H1 (cell line): ENCODE measurements at regions not wholly inside any gene's neighbourhood (a gene's known extent, or its start where the extent isn't known, plus 50 kb on each side); places are given as distances from the start of the nearest gene placed in this dataset.

Experiments used
- CTCF ChIA-PET: fragments of 300-600 bp; sonication (Branson Sonifier 250); formaldehyde crosslinking; loops from one replicate; lab custom pipeline; 2021; ENCODE audit not compliant: partially characterized antibody; lab: Charles Lee
- POLR2A ChIA-PET: fragments of 300-600 bp; sonication (Branson Sonifier 250); formaldehyde crosslinking; loops from one replicate; lab custom pipeline; 2021; ENCODE audit warnings: inconsistent platforms; ENCODE audit not compliant: partially characterized antibody; lab: Charles Lee
- DNase-seq, 2 experiments: peaks; one replicate each; pipeline versions ENCODE4 v3.0.0 to v3.0.0-alpha.2; 2010 to 2022; ENCODE audit warnings: low spot score in 2 of 2, low read depth in 1 of 2, mixed read lengths in 1 of 2
- FAIRE-seq: peaks from 2 replicates; lab custom pipeline; 2011; peaks lifted over from hg19 to GRCh38; lab: Jason Lieb, UNC
- H2AFZ ChIP-seq: 2 replicates; pipeline ENCODE4 v1.8.1; 2012; ENCODE audit warnings: low read length, inconsistent platforms
- H2AK5ac ChIP-seq: 2 replicates; pipeline ENCODE4 v1.6.1; 2013; ENCODE audit warnings: low read depth, low read length
- H2BK120ac ChIP-seq: replicated peaks from 2 replicates; pipeline ENCODE3; 2013; ENCODE audit warnings: low read depth, low read length, inconsistent platforms
- H2BK12ac ChIP-seq: 2 replicates; pipeline ENCODE4 v1.6.1; 2013; ENCODE audit warnings: low read depth, low read length
- H2BK15ac ChIP-seq: 2 replicates; pipeline ENCODE4 v1.6.1; 2013; ENCODE audit warnings: low read length
- H2BK20ac ChIP-seq: 2 replicates; pipeline ENCODE4 v1.6.1; 2013; ENCODE audit warnings: low read length
- H2BK5ac ChIP-seq: 2 replicates; pipeline ENCODE4 v1.6.1; 2013; ENCODE audit warnings: low read depth, low read length
- H3K14ac ChIP-seq: 2 replicates; pipeline ENCODE4 v1.6.1; 2013; ENCODE audit warnings: inconsistent platforms; ENCODE audit not compliant: insufficient read length
- H3K18ac ChIP-seq: 2 replicates; pipeline ENCODE4 v1.6.1; 2013; ENCODE audit warnings: low read length; ENCODE audit errors: extremely low read depth
- H3K23ac ChIP-seq: 2 replicates; pipeline ENCODE4 v1.6.1; 2013; ENCODE audit warnings: inconsistent platforms; ENCODE audit not compliant: insufficient read length
- H3K23me2 ChIP-seq: 2 replicates; pipeline ENCODE4 v1.6.1; 2013; ENCODE audit warnings: low read depth, low read length
- H3K27ac ChIP-seq: 2 replicates; pipeline ENCODE4 v1.6.1; 2011; ENCODE audit warnings: low read depth, low read length, inconsistent platforms
- H3K27me3 ChIP-seq, 4 experiments: replicated peaks in 1 of 4; 1 replicate in 1 of 4; 2 replicates in 3 of 4; pipeline versions ENCODE4 v1.6.1 to v1.8.1; 2011 to 2013; ENCODE audit warnings: low read length in 3 of 4, mild to moderate bottlenecking in 3 of 4, inconsistent platforms in 2 of 4, mixed read lengths in 2 of 4, moderate library complexity in 1 of 4; ENCODE audit not compliant: control insufficient read depth in 3 of 4, insufficient read depth in 3 of 4; ENCODE audit errors: extremely low read depth in 1 of 4
- H3K36me3 ChIP-seq, 4 experiments: 2 replicates each; pipeline versions ENCODE4 v1.6.1 to v1.8.1; 2011 to 2013; ENCODE audit warnings: mild to moderate bottlenecking in 4 of 4, low read length in 3 of 4, moderate library complexity in 2 of 4, control low read depth in 1 of 4, inconsistent platforms in 1 of 4; ENCODE audit not compliant: insufficient read depth in 4 of 4, control insufficient read depth in 2 of 4
- H3K4ac ChIP-seq: replicated peaks from 2 replicates; pipeline ENCODE3; 2013; ENCODE audit warnings: low read length, low read depth, mixed read lengths, inconsistent platforms; ENCODE audit not compliant: insufficient read length
- H3K4me1 ChIP-seq, 4 experiments: replicated peaks in 1 of 4; 1 replicate in 1 of 4; 2 replicates in 3 of 4; pipeline versions ENCODE4 v1.6.1 to v1.8.1; 2011 to 2013; ENCODE audit warnings: low read length in 3 of 4, inconsistent platforms in 2 of 4, mixed read lengths in 1 of 4; ENCODE audit not compliant: insufficient read depth in 4 of 4, control insufficient read depth in 3 of 4
- H3K4me2 ChIP-seq, 2 experiments: 2 replicates each; pipeline versions ENCODE4 v1.6.1 to v1.8.1; 2011 to 2013; ENCODE audit warnings: low read depth in 2 of 2, low read length in 2 of 2, control low read depth in 1 of 2, inconsistent platforms in 1 of 2, mild to moderate bottlenecking in 1 of 2; ENCODE audit not compliant: insufficient read depth in 1 of 2
- H3K4me3 ChIP-seq, 4 experiments: fragments of 200-600, 300-600 bp in 1 of 4; sonication (generic), shearing (Covaris generic), sonication (Bioruptor Twin) in 1 of 4; 2 replicates each; pipeline versions ENCODE4 v1.5.1 to v1.8.1; 2011 to 2016; ENCODE audit warnings: low read length in 4 of 4, low read depth in 3 of 4, control low read depth in 2 of 4, inconsistent platforms in 2 of 4, mild to moderate bottlenecking in 2 of 4, mixed read lengths in 1 of 4, moderate library complexity in 1 of 4; ENCODE audit not compliant: insufficient read depth in 2 of 4; ENCODE audit errors: extremely low read depth in 1 of 4
- H3K56ac ChIP-seq: replicated peaks from 2 replicates; pipeline ENCODE3; 2013; ENCODE audit warnings: low read depth, mild to moderate bottlenecking, mixed read lengths, low read length, inconsistent platforms; ENCODE audit not compliant: insufficient read length
- H3K79me1 ChIP-seq: 2 replicates; pipeline ENCODE4 v1.6.1; 2013; ENCODE audit warnings: low read depth, low read length, control low read depth
- H3K79me2 ChIP-seq, 2 experiments: 2 replicates each; pipeline versions ENCODE4 v1.6.1 to v1.8.1; 2012 to 2013; ENCODE audit warnings: low read length in 2 of 2, mild to moderate bottlenecking in 2 of 2, inconsistent platforms in 1 of 2; ENCODE audit not compliant: insufficient read depth in 2 of 2, control insufficient read depth in 1 of 2
- H3K9ac ChIP-seq, 4 experiments: replicated peaks in 1 of 4; 1 replicate in 1 of 4; 2 replicates in 3 of 4; pipeline versions ENCODE4 v1.6.1 to v1.8.1; 2011 to 2013; ENCODE audit warnings: low read depth in 3 of 4, low read length in 3 of 4, control low read depth in 2 of 4, mild to moderate bottlenecking in 2 of 4, moderate library complexity in 2 of 4, inconsistent platforms in 1 of 4; ENCODE audit errors: extremely low read depth in 1 of 4
- H3K9me3 ChIP-seq, 2 experiments: 2 replicates each; pipeline versions ENCODE4 v1.6.1 to v1.8.1; 2012 to 2013; ENCODE audit warnings: mild to moderate bottlenecking in 2 of 2, moderate library complexity in 2 of 2, control low read depth in 1 of 2, inconsistent platforms in 1 of 2, low read depth in 1 of 2, low read length in 1 of 2, mixed read lengths in 1 of 2; ENCODE audit not compliant: insufficient read depth in 2 of 2
- H4K20me1 ChIP-seq, 2 experiments: replicated peaks in 1 of 2; 2 replicates each; pipeline versions ENCODE3 to v1.8.1; 2011 to 2013; ENCODE audit warnings: inconsistent platforms in 2 of 2, low read length in 2 of 2, mild to moderate bottlenecking in 1 of 2; ENCODE audit not compliant: insufficient read depth in 2 of 2, control insufficient read depth in 1 of 2
- H4K5ac ChIP-seq: 2 replicates; pipeline ENCODE4 v1.6.1; 2013; ENCODE audit warnings: low read length, low read depth, mixed read lengths, inconsistent platforms; ENCODE audit not compliant: insufficient read length
- H4K8ac ChIP-seq: 2 replicates; pipeline ENCODE4 v1.8.0; 2013; ENCODE audit warnings: mild to moderate bottlenecking, moderate library complexity, low read length, inconsistent platforms; ENCODE audit not compliant: insufficient read depth; ENCODE audit errors: extremely low read depth
- H4K91ac ChIP-seq: replicated peaks from 2 replicates; pipeline ENCODE3; 2013; ENCODE audit warnings: low read length, mixed read lengths, inconsistent platforms; ENCODE audit not compliant: insufficient read length
- CHD2 ChIP-seq: IDR thresholded peaks from 2 replicates; pipeline ENCODE4 v1.6.1; 2012; ENCODE audit warnings: low read length, improper control_type of control experiment
- FOSL1 ChIP-seq: IDR thresholded peaks from 2 replicates; pipeline ENCODE4 v1.6.1; 2011; ENCODE audit warnings: mild to moderate bottlenecking, low read depth, low read length, moderate library complexity; ENCODE audit not compliant: insufficient read depth
- HDAC2 ChIP-seq, 2 experiments: fragments of 300-600 bp in 1 of 2; sonication (generic) in 1 of 2; IDR thresholded peaks; 2 replicates each; pipeline ENCODE4 v1.6.1; 2011 to 2012; ENCODE audit warnings: low read depth in 2 of 2, low read length in 2 of 2, mild to moderate bottlenecking in 2 of 2, moderate library complexity in 2 of 2, borderline replicate concordance in 1 of 2, inconsistent platforms in 1 of 2
- HDAC6 ChIP-seq: IDR thresholded peaks from one replicate; pipeline ENCODE4 v1.7.1; 2012; ENCODE audit warnings: low read depth, mild to moderate bottlenecking, inconsistent platforms, low read length, moderate library complexity
- KDM1A ChIP-seq: fragments of 200-600, 300-600 bp; sonication (generic); IDR thresholded peaks from 2 replicates; pipeline ENCODE4 v1.7.1; 2016; ENCODE audit warnings: mild to moderate bottlenecking, low read length, borderline replicate concordance
- KDM4A ChIP-seq: IDR thresholded peaks from one replicate; pipeline ENCODE4 v1.7.1; 2012; ENCODE audit warnings: low read depth, mild to moderate bottlenecking, moderate library complexity, low read length, inconsistent platforms; ENCODE audit not compliant: severe bottlenecking
- NRF1 ChIP-seq: IDR thresholded peaks from 2 replicates; pipeline ENCODE4 v1.6.1; 2011; ENCODE audit warnings: mild to moderate bottlenecking, low read depth, low read length, improper control_type of control experiment
- RBBP5 ChIP-seq: IDR thresholded peaks from 2 replicates; pipeline ENCODE4 v1.7.1; 2012; ENCODE audit warnings: low read depth, mild to moderate bottlenecking, inconsistent platforms, low read length, moderate library complexity, borderline replicate concordance
- SIRT6 ChIP-seq: IDR thresholded peaks from one replicate; pipeline ENCODE4 v1.7.1; 2012; ENCODE audit warnings: low read length, inconsistent platforms
- SP4 ChIP-seq: IDR thresholded peaks from 2 replicates; pipeline ENCODE4 v1.6.1; 2012; ENCODE audit warnings: low read length, inconsistent platforms
- TAF1 ChIP-seq: IDR thresholded peaks from 2 replicates; pipeline ENCODE4 v1.6.1; 2011; ENCODE audit warnings: mild to moderate bottlenecking, low read depth, low read length
- TEAD4 ChIP-seq: IDR thresholded peaks from 2 replicates; pipeline ENCODE4 v1.6.1; 2012; ENCODE audit warnings: low read depth, low read length, inconsistent platforms, mixed read lengths
- WGBS, 2 experiments: shearing (Covaris generic) in 1 of 2; methylation state at CpG; one replicate each; pipeline versions ENCODE4 v1.1.6 to v1.1.7; 2013 to 2015; ENCODE audit warnings: low lambda C conversion rate in 2 of 2, mixed read lengths in 2 of 2, inconsistent platforms in 1 of 2, low coverage in 1 of 2, missing lambda C conversion rate in 1 of 2; ENCODE audit not compliant: insufficient replicate concordance in 2 of 2, insufficient coverage in 1 of 2, insufficient read length in 1 of 2; ENCODE audit errors: extremely low coverage in 1 of 2, missing lambda C conversion rate in 1 of 2; 5-methylcytosine and 5-hydroxymethylcytosine counted together

GRCh38 chr16:80123189-80123588 is 417.6 kb upstream of the DYNLRB2 start (continued):
- TF ChIP-seq RBBP5, result no peak

GRCh38 chr16:80122115-80122514 is 418.7 kb upstream of the DYNLRB2 start:
- Histone ChIP-seq H4K5ac (no peak overlapping the region), H3K18ac (no peak overlapping the region), H3K79me2 (no peaks in the 10 kb centered on the region), H2BK5ac (no peak overlapping the region), H3K14ac (no peak overlapping the region), H2AK5ac (no peak overlapping the region), H3K23ac (no peak overlapping the region), H3K4me3 (no peak overlapping the region), H4K8ac (no peak overlapping the region), H4K91ac (no peak overlapping the region), H3K9ac (no peak overlapping the region), H3K4ac (no peak overlapping the region), H2BK15ac (no peak overlapping the region), H3K23me2 (no peaks in the 10 kb centered on the region), H3K36me3 (no peaks in the 10 kb centered on the region), H3K27ac (no peak overlapping the region), H3K56ac (no peak overlapping the region), H3K4me1 (no peaks in the 10 kb centered on the region), H2BK20ac (no peak overlapping the region), H3K4me2 (no peak overlapping the region), H2BK12ac (no peak overlapping the region), H3K79me1 (no peaks in the 10 kb centered on the region), H3K9me3 (no peaks in the 10 kb centered on the region), H2BK120ac (no peak overlapping the region), H3K27me3 (no peaks in the 10 kb centered on the region), H2AFZ (no peak overlapping the region), H4K20me1 (no peaks in the 10 kb centered on the region)
- POLR2A ChIA-PET, result no interaction called here
- FAIRE-seq, result no peak
- WGBS, 2 experiments, result 97% methylated on average over 9 of the region's 9 CpGs; no CpG with 5 or more reads in 1 of the 2 experiments
- DNase-seq, result no peak
- CTCF ChIA-PET, result interaction anchor here (0.7 kb wide), 1 partner anchor 10 kb away, joined by 3 read pairs; no protein-coding TSS in a partner anchor
- TF ChIP-seq FOSL1 (no peak), HDAC2 (IDR thresholded peaks at IDR 0.05; ENCODE audit: borderline replicate concordance in 1 of 2, low read depth in 2 of 2, low read length in 2 of 2) (no peak), HDAC6 (no peak), TEAD4 (no peak), KDM1A (no peak), CHD2 (no peak), SIRT6 (no peak), KDM4A (no peak), NRF1 (no peak), TAF1 (no peak), SP4 (no peak)
